ENCODE measurements at regions not wholly inside any gene's neighbourhood (a gene's known extent, or its start where the extent isn't known, plus 50 kb on each side); places are given as distances from the start of the nearest gene placed in this dataset.

- TF ChIP-seq CTCF (conservative IDR thresholded peaks at IDR 0.05) (no peak), EZH2 (IDR thresholded peaks at IDR 0.05; ENCODE audit: low read depth) (no peak)
Measured at GRCh38 chr15:35673093-35673684, 127.2 kb upstream of the DPH6 start.

Measured in PC-9 (cell line).